ENCODE measurements at regions not wholly inside any gene's neighbourhood (a gene's known extent, or its start where the extent isn't known, plus 50 kb on each side); places are given as distances from the start of the nearest gene placed in this dataset.

GRCh38 chr1:83692524-83693381 is 306.2 kb downstream of the TTLL7 start:
- H3K36me3 Mint-ChIP-seq = peaks cover 6% of the 10 kb centered on the region
- no peak for DNase-seq (ENCODE audit: low spot score in 2 of 2, unreplicated experiment in 2 of 2)
- peaks cover 17% of the 10 kb centered on the region for H3K9me3 Mint-ChIP-seq
- H3K27ac Mint-ChIP-seq = no peak overlapping the region
- H3K27me3 Mint-ChIP-seq (ENCODE audit: low read depth) = peaks cover 2% of the 10 kb centered on the region
- TF ChIP-seq CTCF (IDR thresholded peaks at IDR 0.05; ENCODE audit: unreplicated experiment) = no peak
- peaks cover 36% of the 10 kb centered on the region for H3K4me1 Mint-ChIP-seq
- H3K4me3 Mint-ChIP-seq = peak overlapping the region; percentile 57

GRCh38 chr1:83691953-83692500 is 306.9 kb downstream of the TTLL7 start:
- DNase-seq (ENCODE audit: low spot score in 2 of 2, unreplicated experiment in 2 of 2) = no peak
- Mint-ChIP-seq H3K27me3 (ENCODE audit: low read depth) (peaks cover 2% of the 10 kb centered on the region), H3K36me3 (peaks cover 6% of the 10 kb centered on the region), H3K4me1 (peaks cover 36% of the 10 kb centered on the region), H3K9me3 (peaks cover 25% of the 10 kb centered on the region), H3K4me3 (no peak overlapping the region), H3K27ac (no peak overlapping the region)
- no peak for TF ChIP-seq CTCF (IDR thresholded peaks at IDR 0.05; ENCODE audit: unreplicated experiment)

GRCh38 chr1:83689921-83690868 is 308.7 kb downstream of the TTLL7 start:
- Mint-ChIP-seq H3K36me3 (peaks cover 6% of the 10 kb centered on the region), H3K4me1 (peaks cover 32% of the 10 kb centered on the region), H3K27me3 (ENCODE audit: low read depth) (no peaks in the 10 kb centered on the region), H3K27ac (no peak overlapping the region), H3K9me3 (peaks cover 25% of the 10 kb centered on the region), H3K4me3 (no peak overlapping the region)
- no peak for DNase-seq (ENCODE audit: low spot score in 2 of 2, unreplicated experiment in 2 of 2)
- TF ChIP-seq CTCF (IDR thresholded peaks at IDR 0.05; ENCODE audit: unreplicated experiment) = no peak

GRCh38 chr1:83682132-83682531 is 316.8 kb downstream of the TTLL7 start:
- no peaks in the 10 kb centered on the region for H3K27me3 Mint-ChIP-seq (ENCODE audit: low read depth)
- no peak overlapping the region for H3K27ac Mint-ChIP-seq
- H3K36me3 Mint-ChIP-seq = no peaks in the 10 kb centered on the region
- no peaks in the 10 kb centered on the region for H3K4me1 Mint-ChIP-seq
- H3K9me3 Mint-ChIP-seq = peaks cover 2% of the 10 kb centered on the region
- H3K4me3 Mint-ChIP-seq = no peak overlapping the region
- no peak for DNase-seq (ENCODE audit: low spot score in 2 of 2, unreplicated experiment in 2 of 2)
- no peak for TF ChIP-seq CTCF (IDR thresholded peaks at IDR 0.05; ENCODE audit: unreplicated experiment)

DNA sequence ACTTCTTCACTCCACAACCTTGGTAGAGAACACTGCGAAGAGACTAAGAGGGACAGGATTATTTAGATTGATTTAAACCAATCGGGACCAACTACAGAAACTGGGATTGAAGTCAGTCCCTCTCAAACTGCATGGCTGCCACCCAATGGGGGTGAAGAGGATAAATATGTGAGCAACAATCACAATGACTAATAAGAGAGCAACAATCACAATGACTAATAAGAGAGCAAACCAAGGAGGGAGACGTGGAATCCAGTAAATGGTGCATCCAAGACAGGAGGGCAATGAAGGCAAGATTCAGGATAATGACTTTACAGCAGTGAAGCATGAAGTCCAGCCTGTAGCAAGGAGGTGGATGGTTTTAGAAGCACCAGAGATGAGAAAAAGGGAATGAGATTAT is 322.8 kb downstream of the TTLL7 start:
- no peaks in the 10 kb centered on the region for H3K36me3 Mint-ChIP-seq

More for the DNA sequence above, 322.8 kb downstream of the TTLL7 start:
- Mint-ChIP-seq H3K4me1 (no peaks in the 10 kb centered on the region), H3K27ac (no peak overlapping the region), H3K9me3 (peaks cover 2% of the 10 kb centered on the region), H3K27me3 (ENCODE audit: low read depth) (no peaks in the 10 kb centered on the region), H3K4me3 (no peak overlapping the region)
- DNase-seq (ENCODE audit: low spot score in 2 of 2, unreplicated experiment in 2 of 2) = no peak
- TF ChIP-seq CTCF (IDR thresholded peaks at IDR 0.05; ENCODE audit: unreplicated experiment) = no peak
